ENCODE measurements at regions not wholly inside any gene's neighbourhood (a gene's known extent, or its start where the extent isn't known, plus 50 kb on each side); places are given as distances from the start of the nearest gene placed in this dataset.

- 60% methylated on average over 1 of the region's 2 CpGs for WGBS
- no peak overlapping the region for H3K18ac ChIP-seq (ENCODE audit: low read depth in 1 of 2, low read length in 2 of 2)
- H2BK15ac ChIP-seq (ENCODE audit: low read depth, poor library complexity, severe bottlenecking), result no peak overlapping the region
- H3K4ac ChIP-seq (ENCODE audit: low read depth in 1 of 2, low read length in 2 of 2), result no peak overlapping the region
- H2AK5ac ChIP-seq (ENCODE audit: low read length, severe bottlenecking), result no peak overlapping the region
- no peak overlapping the region for H3K23ac ChIP-seq (ENCODE audit: low read length in 2 of 2)
- H3K9me3 ChIP-seq (ENCODE audit: control insufficient read depth, low read length), result no peaks in the 10 kb centered on the region
- H2BK5ac ChIP-seq (ENCODE audit: low read depth, low read length, poor library complexity, severe bottlenecking), result no peak overlapping the region
- no peak overlapping the region for H3K9ac ChIP-seq (ENCODE audit: low read length)
- no peak overlapping the region for H3K14ac ChIP-seq (ENCODE audit: low read length in 2 of 2)
- peaks cover 2% of the 10 kb centered on the region for H3K4me1 ChIP-seq (ENCODE audit: control insufficient read depth, insufficient read depth, low read depth, low read length)
- H2AFZ ChIP-seq (ENCODE audit: low read depth, low read length), result no peak overlapping the region
- H3K27me3 ChIP-seq (ENCODE audit: control insufficient read depth in 1 of 2, insufficient read depth in 1 of 2, low read length in 2 of 2), result peaks cover 0 to 5% of the 10 kb centered on the region in 2 experiments
- H3K79me1 ChIP-seq (replicated peaks; ENCODE audit: low read length, poor library complexity, severe bottlenecking), result no peaks in the 10 kb centered on the region
- no peak overlapping the region for H3K27ac ChIP-seq (ENCODE audit: low read length, poor library complexity, severe bottlenecking)
- no peaks in the 10 kb centered on the region for H3K36me3 ChIP-seq (ENCODE audit: control insufficient read depth in 1 of 2, insufficient read depth in 2 of 2, low read depth in 1 of 2, low read length in 2 of 2)
- no peak overlapping the region for H3K4me3 ChIP-seq (ENCODE audit: insufficient read depth in 1 of 2, low read depth in 1 of 2, low read length in 2 of 2)
- H3K4me2 ChIP-seq (ENCODE audit: low read length, poor library complexity, severe bottlenecking), result no peak overlapping the region
- H2BK120ac ChIP-seq (ENCODE audit: low read depth, low read length), result no peak overlapping the region
- no peak for DNase-seq
- no peak overlapping the region for H2BK12ac ChIP-seq (ENCODE audit: low read length in 2 of 2)
- no peak overlapping the region for H4K8ac ChIP-seq (ENCODE audit: low read length)
- H4K91ac ChIP-seq (ENCODE audit: low read length), result no peak overlapping the region
These were observed 209.4 kb upstream of the CRY1 start for GRCh38 chr12:107302649-107303341.

DNA sequence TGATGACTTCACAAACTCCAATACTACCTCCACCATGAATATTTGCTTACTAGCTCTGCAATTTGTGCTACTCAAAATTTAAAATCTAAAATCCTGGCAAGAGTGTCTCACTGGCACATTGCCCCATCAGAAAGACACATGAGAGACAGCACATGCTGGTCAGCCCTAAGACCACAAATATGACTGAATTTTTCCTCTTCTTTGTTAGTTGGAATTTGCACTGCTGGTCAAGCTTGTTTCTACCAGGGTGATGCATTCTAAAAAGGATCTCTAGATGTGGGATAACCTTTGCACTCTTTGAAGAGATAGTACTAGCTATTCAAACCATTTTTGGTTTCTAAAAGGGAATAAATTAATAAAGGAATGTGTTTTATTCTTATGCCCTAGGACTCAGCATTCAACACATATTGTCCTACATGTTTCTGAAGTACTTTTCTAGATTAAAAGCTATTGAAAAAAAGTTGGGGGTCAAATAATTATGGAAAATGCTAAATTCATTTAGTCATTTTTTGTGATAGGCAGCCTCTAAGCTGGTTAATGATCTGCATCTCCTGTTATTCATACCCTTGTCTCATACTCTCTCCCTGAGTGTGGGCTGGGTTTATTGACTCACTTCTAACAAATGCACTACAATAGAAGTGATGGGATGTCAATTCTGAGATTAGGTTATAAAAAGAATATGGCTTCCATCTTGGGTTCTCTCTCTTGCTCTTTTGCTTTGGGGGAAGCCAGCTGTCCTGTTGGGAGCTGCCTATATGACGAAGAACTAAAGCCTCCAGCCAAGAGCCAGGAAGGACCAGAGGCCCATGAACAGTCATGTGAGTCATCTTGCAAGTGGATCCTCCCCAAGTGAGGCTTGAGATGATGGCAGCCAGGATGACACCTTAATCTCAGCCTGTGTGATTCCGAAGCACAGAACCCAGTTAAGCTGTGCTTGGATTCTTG is 211.5 kb upstream of the CRY1 start:
- Histone ChIP-seq H3K23ac (ENCODE audit: low read length in 2 of 2) (no peak overlapping the region), H2AFZ (ENCODE audit: low read depth, low read length) (no peak overlapping the region), H3K4me2 (ENCODE audit: low read length, poor library complexity, severe bottlenecking) (no peak overlapping the region), H3K14ac (ENCODE audit: low read length in 2 of 2) (no peak overlapping the region), H4K8ac (ENCODE audit: low read length) (no peak overlapping the region), H3K27me3 (ENCODE audit: control insufficient read depth in 1 of 2, insufficient read depth in 1 of 2, low read length in 2 of 2) (peaks cover 3 to 14% of the 10 kb centered on the region in 2 experiments), H2BK120ac (ENCODE audit: low read depth, low read length) (no peak overlapping the region), H2AK5ac (ENCODE audit: low read length, severe bottlenecking) (no peak overlapping the region), H3K36me3 (ENCODE audit: control insufficient read depth in 1 of 2, insufficient read depth in 2 of 2, low read depth in 1 of 2, low read length in 2 of 2) (no peaks in the 10 kb centered on the region), H2BK5ac (ENCODE audit: low read depth, low read length, poor library complexity, severe bottlenecking) (no peak overlapping the region), H3K9me3 (ENCODE audit: control insufficient read depth, low read length) (no peaks in the 10 kb centered on the region), H3K79me1 (replicated peaks; ENCODE audit: low read length, poor library complexity, severe bottlenecking) (no peaks in the 10 kb centered on the region), H3K9ac (ENCODE audit: low read length) (no peak overlapping the region), H3K4me3 (ENCODE audit: insufficient read depth in 1 of 2, low read depth in 1 of 2, low read length in 2 of 2) (no peak overlapping the region), H3K4ac (ENCODE audit: low read depth in 1 of 2, low read length in 2 of 2) (no peak overlapping the region), H3K27ac (ENCODE audit: low read length, poor library complexity, severe bottlenecking) (peak overlapping the region; percentile 3), H2BK12ac (ENCODE audit: low read length in 2 of 2) (no peak overlapping the region), H3K18ac (ENCODE audit: low read depth in 1 of 2, low read length in 2 of 2) (no peak overlapping the region), H4K91ac (ENCODE audit: low read length) (no peak overlapping the region), H3K4me1 (ENCODE audit: control insufficient read depth, insufficient read depth, low read depth, low read length) (peaks cover 2% of the 10 kb centered on the region), H2BK15ac (ENCODE audit: low read depth, poor library complexity, severe bottlenecking) (no peak overlapping the region)
- DNase-seq, result no peak
- 70% methylated on average over 2 of the region's 2 CpGs for WGBS

DNA sequence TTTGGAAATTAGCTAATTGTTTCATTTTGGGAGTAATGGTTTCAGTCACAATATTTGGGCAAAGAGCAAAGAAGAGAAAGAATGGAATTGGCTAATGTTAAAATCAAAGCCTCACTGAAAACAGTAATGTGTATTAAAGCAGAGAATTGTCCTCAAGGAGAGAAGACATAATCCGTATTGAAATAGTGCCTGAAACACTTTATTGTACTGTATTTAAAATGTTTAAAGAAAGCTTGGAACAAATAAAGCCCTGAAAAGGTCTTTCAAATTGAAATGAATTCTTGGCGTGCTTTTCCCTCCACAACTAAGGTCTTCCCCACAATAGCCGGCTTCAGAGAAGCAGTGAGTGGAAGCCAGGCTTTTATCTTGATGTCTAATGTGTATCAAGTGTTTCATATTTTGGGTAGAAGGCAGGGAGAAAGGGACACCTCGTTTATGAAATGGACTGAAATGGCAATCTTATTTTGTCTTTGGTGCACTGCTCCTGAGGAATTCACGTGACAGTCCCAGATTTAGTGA is 212.9 kb upstream of the CRY1 start:
- peaks cover 6 to 26% of the 10 kb centered on the region in 2 experiments for H3K27me3 ChIP-seq (ENCODE audit: control insufficient read depth in 1 of 2, insufficient read depth in 1 of 2, low read length in 2 of 2)
- no peak overlapping the region for H3K23ac ChIP-seq (ENCODE audit: low read length in 2 of 2)
- no peak overlapping the region for H2AFZ ChIP-seq (ENCODE audit: low read depth, low read length)
- no peak overlapping the region for H3K9ac ChIP-seq (ENCODE audit: low read length)
- H3K9me3 ChIP-seq (ENCODE audit: control insufficient read depth, low read length), result no peaks in the 10 kb centered on the region
- no peaks in the 10 kb centered on the region for H3K79me1 ChIP-seq (replicated peaks; ENCODE audit: low read length, poor library complexity, severe bottlenecking)
- H2BK12ac ChIP-seq (ENCODE audit: low read length in 2 of 2), result no peak overlapping the region
- H3K4me3 ChIP-seq (ENCODE audit: insufficient read depth in 1 of 2, low read depth in 1 of 2, low read length in 2 of 2), result no peak overlapping the region
- H3K14ac ChIP-seq (ENCODE audit: low read length in 2 of 2), result no peak overlapping the region
- H2AK5ac ChIP-seq (ENCODE audit: low read length, severe bottlenecking), result no peak overlapping the region
- H4K8ac ChIP-seq (ENCODE audit: low read length), result no peak overlapping the region
- H2BK15ac ChIP-seq (ENCODE audit: low read depth, poor library complexity, severe bottlenecking), result no peak overlapping the region
- no peak overlapping the region for H3K18ac ChIP-seq (ENCODE audit: low read depth in 1 of 2, low read length in 2 of 2)
- no peak overlapping the region for H3K4ac ChIP-seq (ENCODE audit: low read depth in 1 of 2, low read length in 2 of 2)
- no peak overlapping the region for H2BK120ac ChIP-seq (ENCODE audit: low read depth, low read length)
- H3K4me2 ChIP-seq (ENCODE audit: low read length, poor library complexity, severe bottlenecking), result no peak overlapping the region
- WGBS, result 37% methylated on average over 3 of the region's 5 CpGs
- no peaks in the 10 kb centered on the region for H3K36me3 ChIP-seq (ENCODE audit: control insufficient read depth in 1 of 2, insufficient read depth in 2 of 2, low read depth in 1 of 2, low read length in 2 of 2)
- H4K91ac ChIP-seq (ENCODE audit: low read length), result no peak overlapping the region
- peaks cover 2% of the 10 kb centered on the region for H3K4me1 ChIP-seq (ENCODE audit: control insufficient read depth, insufficient read depth, low read depth, low read length)
- DNase-seq, result no peak
- H3K27ac ChIP-seq (ENCODE audit: low read length, poor library complexity, severe bottlenecking), result no peak overlapping the region
- no peak overlapping the region for H2BK5ac ChIP-seq (ENCODE audit: low read depth, low read length, poor library complexity, severe bottlenecking)

DNA sequence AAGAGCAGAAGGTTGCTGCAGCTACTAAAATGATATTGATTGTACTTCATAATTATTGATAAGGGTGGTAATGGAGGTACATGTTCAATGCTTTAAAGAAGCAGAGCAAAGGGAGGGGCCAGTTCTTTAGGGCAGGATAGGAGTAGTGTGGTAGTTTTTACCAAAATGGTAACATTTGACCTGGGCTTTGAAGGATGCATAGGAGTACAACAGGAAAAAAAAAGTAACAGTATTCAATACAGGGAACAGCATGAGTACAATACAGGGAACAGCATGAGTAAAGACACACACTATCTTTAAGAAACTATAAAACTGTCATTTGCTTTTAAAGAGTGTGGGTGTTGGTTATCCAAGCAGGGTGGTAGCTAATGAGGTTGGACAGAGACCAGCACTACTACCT is 215.0 kb upstream of the CRY1 start:
- H3K36me3 ChIP-seq (ENCODE audit: control insufficient read depth in 1 of 2, insufficient read depth in 2 of 2, low read depth in 1 of 2, low read length in 2 of 2), result no peaks in the 10 kb centered on the region
- no peak overlapping the region for H3K4ac ChIP-seq (ENCODE audit: low read depth in 1 of 2, low read length in 2 of 2)

More for the DNA sequence above, 215.0 kb upstream of the CRY1 start:
- Histone ChIP-seq H2BK15ac (ENCODE audit: low read depth, poor library complexity, severe bottlenecking) (no peak overlapping the region), H4K8ac (ENCODE audit: low read length) (no peak overlapping the region), H3K4me3 (ENCODE audit: insufficient read depth in 1 of 2, low read depth in 1 of 2, low read length in 2 of 2) (no peak overlapping the region), H2BK120ac (ENCODE audit: low read depth, low read length) (no peak overlapping the region), H4K91ac (ENCODE audit: low read length) (no peak overlapping the region), H3K18ac (ENCODE audit: low read depth in 1 of 2, low read length in 2 of 2) (no peak overlapping the region), H2BK12ac (ENCODE audit: low read length in 2 of 2) (no peak overlapping the region), H2BK5ac (ENCODE audit: low read depth, low read length, poor library complexity, severe bottlenecking) (no peak overlapping the region), H2AFZ (ENCODE audit: low read depth, low read length) (no peak overlapping the region), H2AK5ac (ENCODE audit: low read length, severe bottlenecking) (no peak overlapping the region), H3K9ac (ENCODE audit: low read length) (no peak overlapping the region), H3K14ac (ENCODE audit: low read length in 2 of 2) (no peak overlapping the region), H3K23ac (ENCODE audit: low read length in 2 of 2) (no peak overlapping the region), H3K27ac (ENCODE audit: low read length, poor library complexity, severe bottlenecking) (no peak overlapping the region), H3K4me1 (ENCODE audit: control insufficient read depth, insufficient read depth, low read depth, low read length) (peaks cover 2% of the 10 kb centered on the region), H3K9me3 (ENCODE audit: control insufficient read depth, low read length) (no peaks in the 10 kb centered on the region), H3K27me3 (ENCODE audit: control insufficient read depth in 1 of 2, insufficient read depth in 1 of 2, low read length in 2 of 2) (peaks cover 8 to 38% of the 10 kb centered on the region in 2 experiments), H3K79me1 (replicated peaks; ENCODE audit: low read length, poor library complexity, severe bottlenecking) (no peaks in the 10 kb centered on the region), H3K4me2 (ENCODE audit: low read length, poor library complexity, severe bottlenecking) (no peak overlapping the region)
- no peak for DNase-seq

Data from mesenchymal stem cell (in vitro differentiated cells and primary cell).